HCT116 (cell line): ENCODE measurements at regions not wholly inside any gene's neighbourhood (a gene's known extent, or its start where the extent isn't known, plus 50 kb on each side); places are given as distances from the start of the nearest gene placed in this dataset.

Source experiments
- ATAC-seq: fragments of 200-7000 bp; cut with Tn5 transposase; 2 replicates; pipeline ENCODE4 v1.9.1; 2020; ENCODE audit warnings: mild to moderate bottlenecking, moderate library complexity
- BruUV-seq: library from RNA; stranded (reverse); fragments of 400-500 nt; replicated peaks from 2 replicates; lab custom pipeline; 2021; lab: Mats Ljungman, UMichigan
- CTCF ChIA-PET: fragments of 300-600 bp; sonication (Branson Sonifier 250); formaldehyde crosslinking; loops from one replicate; lab custom pipeline; 2021; ENCODE audit warnings: antibody characterized with exemption; lab: Charles Lee
- POLR2A ChIA-PET: fragments of 300-600, 350-600 bp; sonication (Branson Sonifier 250); formaldehyde crosslinking; loops from one replicate; lab custom pipeline; 2021; ENCODE audit warnings: antibody characterized with exemption; lab: Charles Lee
- RAD21 ChIA-PET, 2 experiments: fragments of 300-600 bp; sonication (Branson Sonifier 250); formaldehyde crosslinking; loops; one replicate each; lab custom pipeline; 2023; ENCODE audit warnings: low total read pairs in 2 of 2; ENCODE audit not compliant: uncharacterized antibody in 2 of 2, unreplicated experiment in 2 of 2, low non-redundant PET in 1 of 2; lab: Charles Lee
- DNase-seq: peaks from one replicate; pipeline ENCODE4 v3.0.0-alpha.2; 2010; ENCODE audit warnings: low read depth, low spot score
- H2AFZ ChIP-seq: fragments of 200-600 bp; shearing (Covaris generic), sonication (generic); 2 replicates; pipeline ENCODE4 v1.6.1; 2017; ENCODE audit warnings: low read depth, mixed run types, mixed read lengths, antibody characterized with exemption, low read length; ENCODE audit not compliant: poor library complexity, severe bottlenecking
- H3K27ac ChIP-seq: 2 replicates; pipeline ENCODE4 v1.5.1; 2012; ENCODE audit warnings: low read depth, low read length
- H3K27me3 ChIP-seq: fragments of 200-600 bp; sonication (generic); 2 replicates; pipeline ENCODE4 v1.6.1; 2016; ENCODE audit warnings: mixed run types, low read length, mixed read lengths; ENCODE audit not compliant: insufficient read depth
- H3K36me3 ChIP-seq, 2 experiments: fragments of 200-500 bp in 1 of 2; fragments of 200-600 bp in 1 of 2; sonication (Bioruptor generic) in 1 of 2; sonication (generic) in 1 of 2; 2 replicates each; pipeline versions ENCODE4 v1.5.1 to v1.6.1; 2014 to 2016; ENCODE audit warnings: low read length in 2 of 2, inconsistent platforms in 1 of 2, mixed read lengths in 1 of 2, mixed run types in 1 of 2; ENCODE audit not compliant: insufficient read depth in 2 of 2, control insufficient read depth in 1 of 2
- H3K4me1 ChIP-seq, 2 experiments: fragments of 200-600 bp in 1 of 2; sonication (generic) in 1 of 2; 2 replicates each; pipeline versions ENCODE4 v1.5.1 to v1.6.1; 2012 to 2017; ENCODE audit warnings: low read length in 2 of 2, inconsistent platforms in 1 of 2, mild to moderate bottlenecking in 1 of 2, mixed read lengths in 1 of 2, mixed run types in 1 of 2, moderate library complexity in 1 of 2; ENCODE audit not compliant: insufficient read depth in 2 of 2, control insufficient read depth in 1 of 2
- H3K4me2 ChIP-seq: fragments of 200-600 bp; sonication (generic); 2 replicates; pipeline ENCODE4 v1.6.1; 2017; ENCODE audit warnings: mixed run types, low read length, mixed read lengths
- H3K4me3 ChIP-seq, 2 experiments: fragments of 200-600 bp in 1 of 2; sonication (generic) in 1 of 2; replicated peaks in 1 of 2; 2 replicates each; pipeline ENCODE4 v1.5.1; 2011 to 2016; ENCODE audit warnings: low read length in 2 of 2, control low read depth in 1 of 2, low read depth in 1 of 2, mild to moderate bottlenecking in 1 of 2, mixed read lengths in 1 of 2, mixed run types in 1 of 2
- H3K79me2 ChIP-seq: fragments of 200-600 bp; sonication (generic); 2 replicates; pipeline ENCODE4 v1.6.1; 2017; ENCODE audit warnings: mild to moderate bottlenecking, mixed run types, low read length, moderate library complexity, mixed read lengths; ENCODE audit not compliant: insufficient read depth
- H3K9ac ChIP-seq: fragments of 200-600 bp; sonication (generic); 2 replicates; pipeline ENCODE4 v1.6.1; 2016; ENCODE audit warnings: low read length, mixed read lengths
- H3K9me2 ChIP-seq: fragments of 200-600 bp; sonication (generic), shearing (Covaris generic); 2 replicates; pipeline ENCODE4 v1.6.1; 2017; ENCODE audit warnings: mixed run types, mild to moderate bottlenecking, moderate library complexity; ENCODE audit not compliant: insufficient read depth
- H3K9me3 ChIP-seq, 2 experiments: fragments of 200-500 bp in 1 of 2; fragments of 200-600 bp in 1 of 2; sonication (Bioruptor generic) in 1 of 2; sonication (generic) in 1 of 2; 2 replicates each; pipeline ENCODE4 v1.6.1; 2014 to 2017; ENCODE audit warnings: low read length in 2 of 2, mixed read lengths in 2 of 2, inconsistent platforms in 1 of 2, low read depth in 1 of 2, mild to moderate bottlenecking in 1 of 2, mixed run types in 1 of 2, moderate library complexity in 1 of 2; ENCODE audit not compliant: control insufficient read depth in 1 of 2, insufficient read depth in 1 of 2
- H4K20me1 ChIP-seq: fragments of 200-600 bp; sonication (generic), shearing (Covaris generic); 2 replicates; pipeline ENCODE4 v1.6.1; 2017; ENCODE audit warnings: mixed run types, mild to moderate bottlenecking, moderate library complexity; ENCODE audit not compliant: insufficient read depth
- ATF3 ChIP-seq: IDR thresholded peaks from 2 replicates; pipeline ENCODE4 v1.6.1; 2012
- CBX3 ChIP-seq: IDR thresholded peaks from 2 replicates; pipeline ENCODE4 v1.6.1; 2012; ENCODE audit warnings: low read depth
- CEBPB ChIP-seq: IDR thresholded peaks from 2 replicates; pipeline ENCODE4 v1.6.1; 2012; ENCODE audit warnings: low read depth
- CTCF ChIP-seq, 3 experiments: fragments of 200-600 bp in 1 of 3; sonication (generic) in 1 of 3; IDR thresholded peaks in 2 of 3; conservative IDR thresholded peaks in 1 of 3; 2 replicates each; pipeline ENCODE4 v1.5.1; 2012 to 2017; ENCODE audit warnings: low read depth in 2 of 3, low read length in 2 of 3, antibody characterized with exemption in 1 of 3, borderline replicate concordance in 1 of 3, control low read depth in 1 of 3, mild to moderate bottlenecking in 1 of 3, mixed read lengths in 1 of 3, mixed run types in 1 of 3, moderate library complexity in 1 of 3; ENCODE audit not compliant: insufficient read depth in 1 of 3
- EGR1 ChIP-seq: IDR thresholded peaks from 2 replicates; pipeline ENCODE4 v1.6.1; 2012; ENCODE audit warnings: low read depth
- ELF1 ChIP-seq: IDR thresholded peaks from 2 replicates; pipeline ENCODE4 v1.6.1; 2012; ENCODE audit warnings: low read depth, borderline replicate concordance
- EZH2 ChIP-seq: fragments of 200-600 bp; sonication (generic); IDR thresholded peaks from 2 replicates; pipeline ENCODE4 v1.6.1; 2017; ENCODE audit warnings: antibody characterized with exemption, mixed run types
- EZH2phosphoT487 ChIP-seq: fragments of 200-600 bp; IDR thresholded peaks from 2 replicates; pipeline ENCODE4 v1.6.1; 2018; ENCODE audit warnings: antibody characterized with exemption, borderline replicate concordance
- JUND ChIP-seq: IDR thresholded peaks from 2 replicates; pipeline ENCODE4 v1.6.1; 2012
- POLR2A ChIP-seq: IDR thresholded peaks from 2 replicates; pipeline ENCODE4 v1.7.0; 2011; ENCODE audit warnings: borderline replicate concordance; ENCODE audit not compliant: insufficient read depth, insufficient read length; ENCODE audit errors: extremely low read depth
- POLR2AphosphoS5 ChIP-seq: IDR thresholded peaks from 2 replicates; pipeline ENCODE4 v1.6.1; 2011; ENCODE audit warnings: mild to moderate bottlenecking, low read depth, low read length, moderate library complexity
- RAD21 ChIP-seq: IDR thresholded peaks from 2 replicates; pipeline ENCODE4 v1.6.1; 2012; ENCODE audit warnings: low read depth, mild to moderate bottlenecking
- SIN3A ChIP-seq: IDR thresholded peaks from 2 replicates; pipeline ENCODE4 v1.6.1; 2012; ENCODE audit warnings: low read depth
- SP1 ChIP-seq: IDR thresholded peaks from 2 replicates; pipeline ENCODE4 v1.6.1; 2012; ENCODE audit warnings: low read depth
- TCF7L2 ChIP-seq: IDR thresholded peaks from 2 replicates; pipeline ENCODE4 v1.7.0; 2011; ENCODE audit warnings: borderline replicate concordance, inconsistent platforms; ENCODE audit not compliant: insufficient read depth, insufficient read length; ENCODE audit errors: extremely low read depth
- YY1 ChIP-seq: IDR thresholded peaks from 2 replicates; pipeline ENCODE4 v1.6.1; 2011; ENCODE audit warnings: low read length, low read depth, moderate library complexity, mild to moderate bottlenecking; ENCODE audit not compliant: insufficient replicate concordance; ENCODE audit errors: extremely low read depth
- ZBTB33 ChIP-seq: IDR thresholded peaks from 2 replicates; pipeline ENCODE4 v1.6.1; 2011; ENCODE audit warnings: mild to moderate bottlenecking, low read length, moderate library complexity; ENCODE audit not compliant: insufficient replicate concordance; ENCODE audit errors: extremely low read depth
- intact Hi-C: fragments of 100-400 bp; cut with micrococcal nuclease; formaldehyde crosslinking; loops from 2 replicates; pipeline ENCODE4 v1.10.0; 2022

GRCh38 chr13:40149611-40150274 lies 494.3 kb downstream of the COG6 start:
- no peak overlapping the region for H3K27ac ChIP-seq
- no peak overlapping the region for H2AFZ ChIP-seq
- no peaks in the 10 kb centered on the region for H3K36me3 ChIP-seq
- H3K27me3 ChIP-seq = no peaks in the 10 kb centered on the region
- CTCF ChIA-PET = no interaction called here
- no peaks in the 10 kb centered on the region for H3K9me3 ChIP-seq
- H3K9ac ChIP-seq = no peak overlapping the region
- no peak overlapping the region for H3K4me2 ChIP-seq
- BruUV-seq = no TSS peak
- H3K4me1 ChIP-seq = peaks cover 2 to 20% of the 10 kb centered on the region in 2 experiments; a peak in 3 of 4 replicates
- RAD21 ChIA-PET = no interaction called here
- no peak overlapping the region for H3K4me3 ChIP-seq
- H3K79me2 ChIP-seq = no peaks in the 10 kb centered on the region
- no peak for TF ChIP-seq TCF7L2
- TF ChIP-seq POLR2A = no peak
- no peak for TF ChIP-seq SIN3A
- no peak for TF ChIP-seq CBX3
- no peak for TF ChIP-seq ELF1
- no peak for TF ChIP-seq SP1
- no peak for TF ChIP-seq YY1
- no peak for TF ChIP-seq ATF3
- no peak for TF ChIP-seq CEBPB
- no peaks in the 10 kb centered on the region for H3K9me2 ChIP-seq
- POLR2A ChIA-PET = no interaction called here
- ATAC-seq = no peak
- intact Hi-C loops = no loop called here
- DNase-seq = no peak
- no peaks in the 10 kb centered on the region for H4K20me1 ChIP-seq

- no peaks in the 10 kb centered on the region for H3K9me2 ChIP-seq
- RAD21 ChIA-PET = no interaction called here
- H2AFZ ChIP-seq = peak overlapping the region; percentile 41
- POLR2A ChIA-PET = no interaction called here
- H3K9ac ChIP-seq = no peak overlapping the region
- no peaks in the 10 kb centered on the region for H3K79me2 ChIP-seq
- intact Hi-C loops = no loop called here
- H3K36me3 ChIP-seq = no peaks in the 10 kb centered on the region
- H3K9me3 ChIP-seq = no peaks in the 10 kb centered on the region
- no peak for DNase-seq
- H3K27me3 ChIP-seq = no peaks in the 10 kb centered on the region
- no peaks in the 10 kb centered on the region for H4K20me1 ChIP-seq
- ATAC-seq = no peak
- no peak overlapping the region for H3K4me2 ChIP-seq
- H3K4me1 ChIP-seq = peaks cover 2 to 20% of the 10 kb centered on the region in 2 experiments; a peak in 3 of 4 replicates
- no TSS peak for BruUV-seq
- no peak overlapping the region for H3K27ac ChIP-seq
- H3K4me3 ChIP-seq = no peak overlapping the region
- CTCF ChIA-PET = no interaction called here
- TF ChIP-seq EZH2 (no peak), ZBTB33 (no peak), CTCF (IDR thresholded peaks at IDR 0.05 in 2 of 3, conservative IDR thresholded peaks at IDR 0.05 in 1 of 3; ENCODE audit: borderline replicate concordance in 1 of 3, insufficient read depth in 1 of 3, low read depth in 2 of 3, low read length in 2 of 3) (no peak), SIN3A (no peak), POLR2A (no peak), TCF7L2 (no peak), CBX3 (no peak), JUND (no peak), EZH2phosphoT487 (no peak), EGR1 (no peak), ELF1 (no peak), POLR2AphosphoS5 (no peak), RAD21 (no peak)
These were observed 496.2 kb downstream of the COG6 start for GRCh38 chr13:40151673-40152072.
